HEK293 (cell line): ENCODE measurements at regions not wholly inside any gene's neighbourhood (a gene's known extent, or its start where the extent isn't known, plus 50 kb on each side); places are given as distances from the start of the nearest gene placed in this dataset.

Source experiments
- CTCF ChIA-PET: fragments of 350-600 bp; formaldehyde crosslinking; extraction: SDS; loops from one replicate; lab custom pipeline; 2021; ENCODE audit warnings: antibody characterized with exemption; lab: Yijun Ruan, JAX
- POLR2A ChIA-PET: fragments of 300-600 bp; formaldehyde crosslinking; extraction: SDS; loops from one replicate; lab custom pipeline; 2020; ENCODE audit warnings: antibody characterized with exemption, inconsistent platforms; lab: Yijun Ruan, JAX
- H3K27ac ChIP-seq: fragments of 200-500 bp; sonication (Bioruptor generic); 2 replicates; pipeline ENCODE4 v1.5.1; 2014; ENCODE audit warnings: low read depth, low read length, control low read depth, inconsistent platforms; ENCODE audit errors: extremely low read depth
- H3K36me3 ChIP-seq, 2 experiments: fragments of 200-500 bp in 1 of 2; sonication (Bioruptor generic) in 1 of 2; 1 replicate in 1 of 2; 2 replicates in 1 of 2; pipeline ENCODE4 v1.5.1; 2014 to 2017; ENCODE audit warnings: inconsistent platforms in 2 of 2, low read length in 2 of 2; ENCODE audit not compliant: control insufficient read depth in 2 of 2, insufficient read depth in 1 of 2
- H3K4me1 ChIP-seq: fragments of 200-500 bp; sonication (Bioruptor generic); 2 replicates; pipeline ENCODE4 v1.5.1; 2014; ENCODE audit warnings: mild to moderate bottlenecking, low read length, inconsistent platforms; ENCODE audit not compliant: control insufficient read depth, insufficient read depth
- H3K4me3 ChIP-seq: 2 replicates; pipeline ENCODE4 v1.5.1; 2011; ENCODE audit warnings: low read depth, mild to moderate bottlenecking, control low read depth, low read length, moderate library complexity
- H3K9me3 ChIP-seq: fragments of 200-500 bp; sonication (Bioruptor generic); 2 replicates; pipeline ENCODE4 v1.5.1; 2014; ENCODE audit warnings: low read depth, low read length, inconsistent platforms; ENCODE audit not compliant: control insufficient read depth, insufficient read depth
- BCL11B ChIP-seq: fragments of 450-650 bp; formaldehyde crosslinking; IDR thresholded peaks from 2 replicates; pipeline ENCODE4 v1.5.1; 2016; ENCODE audit warnings: low read depth, missing biosample characterization, missing genetic modification characterization
- CTCF ChIP-seq: fragments of 450-650 bp; formaldehyde crosslinking; IDR thresholded peaks from 2 replicates; pipeline ENCODE4 v1.5.1; 2016; ENCODE audit warnings: missing biosample characterization, missing genetic modification characterization
- EGR2 ChIP-seq: fragments of 450-650 bp; formaldehyde crosslinking; IDR thresholded peaks from 2 replicates; pipeline ENCODE4 v1.5.1; 2016; ENCODE audit warnings: low read depth, missing biosample characterization, missing genetic modification characterization
- MYNN ChIP-seq: fragments of 450-650 bp; formaldehyde crosslinking; IDR thresholded peaks from 2 replicates; pipeline ENCODE4 v1.5.1; 2016; ENCODE audit warnings: missing biosample characterization, missing genetic modification characterization, borderline replicate concordance
- PRDM2 ChIP-seq: fragments of 450-650 bp; formaldehyde crosslinking; IDR thresholded peaks from 2 replicates; pipeline ENCODE4 v1.5.1; 2016; ENCODE audit warnings: missing biosample characterization, missing genetic modification characterization, borderline replicate concordance
- SCRT2 ChIP-seq: fragments of 450-650 bp; formaldehyde crosslinking; IDR thresholded peaks from 2 replicates; pipeline ENCODE4 v1.5.1; 2016; ENCODE audit warnings: missing biosample characterization, missing genetic modification characterization
- TCF7L2 ChIP-seq: IDR thresholded peaks from 2 replicates; pipeline ENCODE4 v1.6.1; 2011; ENCODE audit warnings: low read depth, mild to moderate bottlenecking, inconsistent platforms, low read length, moderate library complexity, borderline replicate concordance
- ZIC2 ChIP-seq: fragments of 450-650 bp; formaldehyde crosslinking; IDR thresholded peaks from 2 replicates; pipeline ENCODE4 v1.5.1; 2016; ENCODE audit warnings: missing biosample characterization, missing genetic modification characterization
- ZNF121 ChIP-seq: fragments of 450-650 bp; formaldehyde crosslinking; IDR thresholded peaks from 2 replicates; pipeline ENCODE4 v1.5.1; 2016; ENCODE audit warnings: missing biosample characterization, missing genetic modification characterization
- ZNF202 ChIP-seq: fragments of 450-650 bp; formaldehyde crosslinking; IDR thresholded peaks from 2 replicates; pipeline ENCODE4 v1.5.1; 2016; ENCODE audit warnings: missing biosample characterization, missing genetic modification characterization, borderline replicate concordance
- ZNF311 ChIP-seq: fragments of 450-650 bp; formaldehyde crosslinking; IDR thresholded peaks from 2 replicates; pipeline ENCODE4 v1.5.1; 2017; ENCODE audit warnings: missing biosample characterization, missing genetic modification characterization, borderline replicate concordance
- ZNF362 ChIP-seq: fragments of 450-650 bp; formaldehyde crosslinking; IDR thresholded peaks from 2 replicates; pipeline ENCODE4 v1.5.1; 2016; ENCODE audit warnings: missing biosample characterization, missing genetic modification characterization
- ZNF501 ChIP-seq: fragments of 450-650 bp; formaldehyde crosslinking; IDR thresholded peaks from 2 replicates; pipeline ENCODE4 v1.5.1; 2016; ENCODE audit warnings: missing biosample characterization, missing genetic modification characterization
- ZNF513 ChIP-seq: fragments of 450-650 bp; IDR thresholded peaks from 2 replicates; pipeline ENCODE4 v1.5.1; 2018; ENCODE audit warnings: missing biosample characterization, missing genetic modification characterization
- ZNF600 ChIP-seq: fragments of 450-650 bp; formaldehyde crosslinking; IDR thresholded peaks from 2 replicates; pipeline ENCODE4 v1.5.1; 2016; ENCODE audit warnings: missing biosample characterization, missing genetic modification characterization
- ZNF654 ChIP-seq: fragments of 450-650 bp; formaldehyde crosslinking; IDR thresholded peaks from 2 replicates; pipeline ENCODE4 v1.5.1; 2016; ENCODE audit warnings: low read depth, missing biosample characterization, missing genetic modification characterization
- ZNF658 ChIP-seq: fragments of 450-650 bp; formaldehyde crosslinking; IDR thresholded peaks from 2 replicates; pipeline ENCODE4; 2016; ENCODE audit warnings: missing biosample characterization, missing genetic modification characterization
- ZNF701 ChIP-seq: fragments of 450-650 bp; formaldehyde crosslinking; IDR thresholded peaks from 2 replicates; pipeline ENCODE4 v1.5.1; 2016; ENCODE audit warnings: missing biosample characterization, missing genetic modification characterization
- ZNF776 ChIP-seq: fragments of 450-650 bp; formaldehyde crosslinking; IDR thresholded peaks from 2 replicates; pipeline ENCODE4 v1.5.0; 2017; ENCODE audit warnings: missing biosample characterization, missing genetic modification characterization, borderline replicate concordance
- ZSCAN4 ChIP-seq: fragments of 450-650 bp; formaldehyde crosslinking; IDR thresholded peaks from 2 replicates; pipeline ENCODE4 v1.5.1; 2017; ENCODE audit warnings: missing biosample characterization, missing genetic modification characterization

GRCh38 chr1:116265931-116266863 is 106.8 kb upstream of the ATP1A1 start:
- no peak overlapping the region for H3K27ac ChIP-seq
- no peaks in the 10 kb centered on the region for H3K4me1 ChIP-seq
- ChIA-PET POLR2A (no interaction called here), CTCF (interaction anchor here (0.6 to 0.8 kb wide), 2 partner anchors 32 to 108 kb away, joined by 3 to 4 read pairs; no protein-coding TSS in a partner anchor)
- TF ChIP-seq ZNF202 (tag by site-specific recombination) (no peak), ZNF600 (tag by site-specific recombination) (no peak), BCL11B (no peak), ZSCAN4 (tag by site-specific recombination) (no peak), ZNF658 (no peak), ZIC2 (tag by site-specific recombination) (no peak), TCF7L2 (no peak), ZNF654 (no peak), MYNN (tag by site-specific recombination) (no peak), ZNF501 (tag by site-specific recombination) (no peak), ZNF311 (tag by site-specific recombination) (no peak), EGR2 (tag by site-specific recombination) (no peak), ZNF362 (no peak), PRDM2 (tag by site-specific recombination) (no peak), ZNF776 (tag by site-specific recombination) (no peak), ZNF121 (tag by site-specific recombination) (no peak), ZNF701 (tag by site-specific recombination) (no peak), SCRT2 (tag by site-specific recombination) (no peak), ZNF513 (tag by site-specific recombination) (no peak), CTCF (tag by site-specific recombination) (no peak)
- no peaks in the 10 kb centered on the region for H3K36me3 ChIP-seq
- H3K4me3 ChIP-seq = no peak overlapping the region
- no peaks in the 10 kb centered on the region for H3K9me3 ChIP-seq
